Gastroesophageal sphincter (tissue), 4 donors: ENCODE measurements at regions not wholly inside any gene's neighbourhood (a gene's known extent, or its start where the extent isn't known, plus 50 kb on each side); places are given as distances from the start of the nearest gene placed in this dataset.

ENCODE experiments used
- ATAC-seq: fragments of 150-250 bp; one replicate; pipeline ENCODE4 v1.9.1; 2016; ENCODE audit warnings: mild to moderate bottlenecking, moderate library complexity
- H3K27ac ChIP-seq, 4 donors: fragments of 200-600 bp; sonication (generic) in 3 of 4; 1 replicate in 3 of 4; 2 replicates in 1 of 4; pipeline ENCODE4 v1.5.1; 2016 to 2019
- H3K27me3 ChIP-seq: fragments of 200-600 bp; sonication (generic); one replicate; pipeline ENCODE4 v1.5.1; 2019
- H3K36me3 ChIP-seq, 2 donors: fragments of 200-600 bp; sonication (generic); one replicate each; pipeline ENCODE4 v1.5.1; 2019; ENCODE audit warnings: control low read depth in 1 of 2
- H3K4me1 ChIP-seq, 3 donors: fragments of 200-600 bp; sonication (generic); 1 replicate in 2 of 3; 2 replicates in 1 of 3; pipeline ENCODE4 v1.5.1; 2016 to 2019; ENCODE audit warnings: control low read depth in 2 of 3
- H3K4me3 ChIP-seq, 2 donors: fragments of 200-600 bp; sonication (generic); one replicate each; pipeline ENCODE4 v1.5.1; 2019; ENCODE audit warnings: mild to moderate bottlenecking in 1 of 2, moderate library complexity in 1 of 2
- H3K9me3 ChIP-seq, 3 donors: fragments of 200-600 bp; sonication (generic); one replicate each; pipeline ENCODE4 v1.5.1; 2017 to 2019; ENCODE audit warnings: control low read depth in 2 of 3
- CTCF ChIP-seq, 4 experiments: fragments of 200-600 bp in 2 of 4; fragments of 450-650 bp in 2 of 4; sonication (generic) in 1 of 4; IDR thresholded peaks; one replicate each; pipeline ENCODE4 v1.5.1; 2017 to 2019; ENCODE audit warnings: antibody characterized with exemption in 4 of 4, mild to moderate bottlenecking in 2 of 4, moderate library complexity in 2 of 4
- EP300 ChIP-seq: sonication (generic); formaldehyde crosslinking; IDR thresholded peaks from one replicate; pipeline ENCODE4 v1.6.1; 2017; ENCODE audit warnings: antibody characterized with exemption, mild to moderate bottlenecking
- POLR2A ChIP-seq, 2 donors: fragments of 450-650 bp; IDR thresholded peaks; one replicate each; pipeline ENCODE4 v1.6.1; 2017; ENCODE audit warnings: antibody characterized with exemption in 2 of 2, mild to moderate bottlenecking in 2 of 2, moderate library complexity in 1 of 2
- POLR2AphosphoS5 ChIP-seq: sonication (generic); formaldehyde crosslinking; IDR thresholded peaks from one replicate; pipeline ENCODE4 v1.6.1; 2017; ENCODE audit warnings: antibody characterized with exemption
- WGBS, 2 donors: methylation state at CpG; one replicate each; pipeline ENCODE4 v1.1.5; 2018; ENCODE audit warnings: low coverage in 1 of 2; 5-methylcytosine and 5-hydroxymethylcytosine counted together

DNA sequence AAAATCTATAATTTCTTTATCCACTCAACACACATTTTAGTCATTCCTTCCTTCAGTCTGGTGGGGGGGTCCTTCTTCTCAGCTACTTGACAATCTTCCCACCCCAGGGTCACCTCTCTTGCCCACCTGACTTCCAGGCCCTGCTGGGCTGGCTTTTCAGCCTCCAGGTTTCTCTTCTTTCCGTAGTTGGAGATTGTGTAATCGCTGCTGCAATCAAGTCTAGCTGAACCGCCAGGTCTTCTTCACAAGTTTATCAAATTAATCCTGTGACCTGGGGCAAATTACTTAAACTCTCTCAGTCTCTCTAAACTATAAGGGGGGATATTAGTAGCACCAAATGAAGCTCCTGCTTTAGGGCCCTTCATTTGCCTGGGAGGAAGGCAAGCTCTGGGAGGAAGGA is 102.9 kb upstream of the TNIP3 start:
- TF ChIP-seq EP300 (no peak), POLR2A (IDR thresholded peaks at IDR 0.05) (no peak), POLR2AphosphoS5 (no peak), CTCF (IDR thresholded peaks at IDR 0.05) (no peak)
- ATAC-seq, result no peak
- Histone ChIP-seq H3K27ac (no peak overlapping the region), H3K9me3 (no peaks in the 10 kb centered on the region), H3K4me3 (no peak overlapping the region), H3K36me3 (no peaks in the 10 kb centered on the region), H3K4me1 (no peaks in the 10 kb centered on the region), H3K27me3 (no peaks in the 10 kb centered on the region)
- 70% methylated on average over 3 of the region's 3 CpGs; no CpG with 5 or more reads in 1 of the 2 donors for WGBS, 2 donors

- ATAC-seq, result no peak
- WGBS, 2 donors, result 71 to 82% methylated on average over 3 of the region's 3 CpGs
- TF ChIP-seq POLR2AphosphoS5, result no peak
- TF ChIP-seq CTCF (IDR thresholded peaks at IDR 0.05), result no peak
- TF ChIP-seq EP300, result no peak
- no peak for TF ChIP-seq POLR2A (IDR thresholded peaks at IDR 0.05)
- Histone ChIP-seq H3K36me3 (no peaks in the 10 kb centered on the region), H3K9me3 (no peaks in the 10 kb centered on the region), H3K27me3 (peaks cover 5% of the 10 kb centered on the region), H3K4me3 (no peak overlapping the region), H3K4me1 (no peaks in the 10 kb centered on the region), H3K27ac (no peak overlapping the region)
Measured at GRCh38 chr4:121256887-121257466, 92.9 kb upstream of the TNIP3 start.

DNA sequence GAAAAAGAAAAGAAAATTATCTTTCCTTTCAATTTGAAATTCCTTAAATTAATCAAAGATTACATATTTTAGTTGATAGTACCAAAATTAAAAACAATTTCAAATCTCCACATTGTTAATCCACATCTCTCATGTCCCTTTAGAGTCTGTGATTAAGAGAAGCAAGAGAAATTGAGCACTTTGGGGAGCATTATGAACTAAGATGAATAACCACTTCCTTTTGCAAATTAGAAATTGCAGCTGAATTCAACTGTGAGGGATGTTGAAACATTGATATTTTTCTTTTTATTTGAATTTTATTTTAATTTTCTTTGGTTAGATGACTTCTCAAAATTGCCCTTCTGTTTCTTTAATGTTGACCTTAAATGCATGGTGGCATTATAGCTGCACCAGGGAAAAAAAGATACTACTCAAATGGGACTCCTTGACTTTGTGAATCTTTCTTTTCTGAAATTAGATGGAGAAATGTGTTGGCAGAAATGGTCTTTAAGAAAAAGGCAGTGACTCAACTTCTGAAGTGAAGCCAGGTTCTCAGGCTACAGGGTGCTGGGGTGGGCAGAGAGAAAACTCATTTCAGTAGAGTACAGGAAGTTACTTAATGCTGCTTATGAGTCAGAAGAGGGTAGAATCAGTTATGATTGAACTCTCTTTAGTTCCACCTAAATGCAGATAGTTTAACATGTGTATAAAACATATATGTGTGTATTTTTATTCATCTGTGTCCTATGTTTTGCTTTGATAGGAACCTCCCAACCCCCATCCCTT is 92.0 kb upstream of the TNIP3 start:
- Histone ChIP-seq H3K36me3 (no peaks in the 10 kb centered on the region), H3K4me1 (no peaks in the 10 kb centered on the region), H3K9me3 (no peaks in the 10 kb centered on the region), H3K27ac (no peak overlapping the region), H3K27me3 (no peaks in the 10 kb centered on the region), H3K4me3 (no peak overlapping the region)
- TF ChIP-seq EP300 (no peak), CTCF (IDR thresholded peaks at IDR 0.05) (no peak), POLR2A (IDR thresholded peaks at IDR 0.05) (no peak), POLR2AphosphoS5 (no peak)
- no peak for ATAC-seq

- Histone ChIP-seq H3K9me3 (no peaks in the 10 kb centered on the region), H3K27ac (no peak overlapping the region), H3K4me3 (no peak overlapping the region), H3K4me1 (no peaks in the 10 kb centered on the region), H3K27me3 (no peaks in the 10 kb centered on the region), H3K36me3 (no peaks in the 10 kb centered on the region)
- 83% methylated on average over 1 of the region's 2 CpGs; no CpG with 5 or more reads in 1 of the 2 donors for WGBS, 2 donors
- no peak for TF ChIP-seq POLR2A (IDR thresholded peaks at IDR 0.05)
- no peak for TF ChIP-seq POLR2AphosphoS5
- no peak for TF ChIP-seq EP300
- no peak for TF ChIP-seq CTCF (IDR thresholded peaks at IDR 0.05)
- ATAC-seq, result no peak
Measured at GRCh38 chr4:121253961-121254360, 89.8 kb upstream of the TNIP3 start.

DNA sequence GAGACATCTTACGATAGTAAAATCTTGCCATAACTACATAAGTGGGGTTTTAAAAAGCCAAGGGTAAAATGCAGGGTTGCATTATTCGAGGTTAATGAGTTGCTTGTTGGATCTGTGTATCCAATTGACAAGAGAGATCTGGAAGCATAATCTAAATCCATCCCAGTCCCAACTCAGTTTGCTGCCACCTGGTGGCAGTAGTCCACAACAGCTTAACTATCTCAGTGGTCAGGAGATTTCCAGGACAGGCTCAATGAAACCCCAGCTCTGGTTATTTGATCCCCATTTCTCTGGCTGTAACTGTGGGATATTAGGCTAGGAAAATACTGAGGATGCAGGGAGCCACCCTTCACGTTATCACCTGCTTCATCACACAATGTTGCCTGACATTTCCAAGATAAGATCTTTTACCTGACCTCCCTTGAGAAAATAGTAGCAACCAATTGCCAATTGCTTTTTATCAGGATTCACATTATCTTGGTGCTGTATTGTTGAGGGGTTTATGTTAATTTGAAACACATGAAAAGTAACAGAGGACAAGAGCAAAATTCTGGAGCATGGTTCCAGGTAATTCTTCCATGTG is 88.2 kb upstream of the TNIP3 start:
- H3K4me3 ChIP-seq, result no peak overlapping the region
- ATAC-seq, result no peak
- H3K36me3 ChIP-seq, result no peaks in the 10 kb centered on the region
- no peak for TF ChIP-seq POLR2A (IDR thresholded peaks at IDR 0.05)
- TF ChIP-seq CTCF (IDR thresholded peaks at IDR 0.05), result peak; percentile 58 to 81 (median 70)
- no peaks in the 10 kb centered on the region for H3K27me3 ChIP-seq
- H3K27ac ChIP-seq, result no peak overlapping the region
- no peaks in the 10 kb centered on the region for H3K4me1 ChIP-seq
- WGBS, 2 donors, result 5 to 12% methylated on average over 3 of the region's 3 CpGs
- H3K9me3 ChIP-seq, result no peaks in the 10 kb centered on the region
